MM.1S (cell line): ENCODE measurements at regions not wholly inside any gene's neighbourhood (a gene's known extent, or its start where the extent isn't known, plus 50 kb on each side); places are given as distances from the start of the nearest gene placed in this dataset.

Experiments used
- CTCF ChIP-seq: fragments of 300-600 bp; sonication (generic); IDR thresholded peaks from 2 replicates; pipeline ENCODE4 v1.5.1; 2016; ENCODE audit warnings: antibody characterized with exemption, low read length, mixed read lengths
- EZH2 ChIP-seq: fragments of 300-600 bp; sonication (generic); optimal IDR thresholded peaks from 2 replicates; pipeline ENCODE3; 2017; ENCODE audit warnings: low read depth, mild to moderate bottlenecking, antibody characterized with exemption, low read length, mixed read lengths

GRCh38 chr20:54774426-54774825 is 299.0 kb downstream of the DOK5 start:
- no peak for TF ChIP-seq CTCF
- no peak for TF ChIP-seq EZH2
